PC-3 (cell line): ENCODE measurements at regions not wholly inside any gene's neighbourhood (a gene's known extent, or its start where the extent isn't known, plus 50 kb on each side); places are given as distances from the start of the nearest gene placed in this dataset.

ENCODE experiments used
- EZH2 ChIP-seq: fragments of 300-600 bp; sonication (generic); IDR thresholded peaks from one replicate; pipeline ENCODE4 v1.6.1; 2017; ENCODE audit warnings: antibody characterized with exemption, mild to moderate bottlenecking, low read length; ENCODE audit not compliant: unreplicated experiment
- EZH2phosphoT487 ChIP-seq: fragments of 300-600 bp; sonication (generic); IDR thresholded peaks from 2 replicates; pipeline ENCODE4 v1.6.1; 2018; ENCODE audit warnings: mild to moderate bottlenecking, antibody characterized with exemption, low read length, borderline replicate concordance
- TF ChIP-seq, protein P1 (sequence below): fragments of 300-600 bp; sonication (generic); conservative IDR thresholded peaks from 2 replicates; pipeline ENCODE4 v1.5.1; 2017; ENCODE audit warnings: antibody characterized with exemption, low read depth, mild to moderate bottlenecking, low read length

DNA sequence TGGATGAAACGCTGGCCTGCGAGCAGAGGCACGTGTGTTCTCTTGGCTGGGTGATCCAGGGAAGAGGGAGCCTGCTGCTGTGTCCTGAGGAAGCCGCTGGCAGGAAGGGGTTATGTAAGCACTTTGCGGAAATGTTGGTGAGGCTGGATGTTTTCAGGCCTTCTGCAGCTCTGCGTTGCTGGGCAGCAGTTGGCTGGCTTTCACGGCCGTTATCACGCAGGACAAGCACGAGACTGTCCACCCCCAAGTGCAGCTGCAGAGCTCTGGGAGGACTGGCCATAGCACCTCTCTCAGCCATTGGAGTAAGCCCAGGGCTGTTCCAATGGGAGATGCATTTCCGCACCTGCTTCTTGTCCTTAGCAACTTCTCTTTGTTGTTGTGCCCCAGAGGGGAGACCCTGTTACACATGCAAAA, 146.9 kb upstream of the SOX21 start:
- no peak for TF ChIP-seq EZH2
- TF ChIP-seq, protein P1, sequence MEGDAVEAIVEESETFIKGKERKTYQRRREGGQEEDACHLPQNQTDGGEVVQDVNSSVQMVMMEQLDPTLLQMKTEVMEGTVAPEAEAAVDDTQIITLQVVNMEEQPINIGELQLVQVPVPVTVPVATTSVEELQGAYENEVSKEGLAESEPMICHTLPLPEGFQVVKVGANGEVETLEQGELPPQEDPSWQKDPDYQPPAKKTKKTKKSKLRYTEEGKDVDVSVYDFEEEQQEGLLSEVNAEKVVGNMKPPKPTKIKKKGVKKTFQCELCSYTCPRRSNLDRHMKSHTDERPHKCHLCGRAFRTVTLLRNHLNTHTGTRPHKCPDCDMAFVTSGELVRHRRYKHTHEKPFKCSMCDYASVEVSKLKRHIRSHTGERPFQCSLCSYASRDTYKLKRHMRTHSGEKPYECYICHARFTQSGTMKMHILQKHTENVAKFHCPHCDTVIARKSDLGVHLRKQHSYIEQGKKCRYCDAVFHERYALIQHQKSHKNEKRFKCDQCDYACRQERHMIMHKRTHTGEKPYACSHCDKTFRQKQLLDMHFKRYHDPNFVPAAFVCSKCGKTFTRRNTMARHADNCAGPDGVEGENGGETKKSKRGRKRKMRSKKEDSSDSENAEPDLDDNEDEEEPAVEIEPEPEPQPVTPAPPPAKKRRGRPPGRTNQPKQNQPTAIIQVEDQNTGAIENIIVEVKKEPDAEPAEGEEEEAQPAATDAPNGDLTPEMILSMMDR = no peak
- TF ChIP-seq EZH2phosphoT487 = no peak
